Parathyroid adenoma (tissue), 2 donors: ENCODE measurements at regions not wholly inside any gene's neighbourhood (a gene's known extent, or its start where the extent isn't known, plus 50 kb on each side); places are given as distances from the start of the nearest gene placed in this dataset.
A peak's percentile ranks its signal among the peaks of the same experiment; 100 is the strongest.

ENCODE experiments used
- H2AFZ ChIP-seq: fragments of 300-600 bp; sonication (generic); one replicate; pipeline ENCODE4 v1.7.0; 2017; ENCODE audit warnings: antibody characterized with exemption, mild to moderate bottlenecking
- H3K27ac ChIP-seq: fragments of 300-600 bp; sonication (generic); one replicate; pipeline ENCODE4 v1.7.0; 2017
- H3K27me3 ChIP-seq: fragments of 300-600 bp; sonication (generic); one replicate; pipeline ENCODE4 v1.7.0; 2017; ENCODE audit warnings: low read length; ENCODE audit not compliant: control insufficient read depth, insufficient read depth
- H3K36me3 ChIP-seq: fragments of 300-600 bp; sonication (generic); one replicate; pipeline ENCODE4 v1.7.0; 2017; ENCODE audit warnings: low read length; ENCODE audit not compliant: control insufficient read depth, insufficient read depth
- H3K4me1 ChIP-seq: fragments of 300-600 bp; sonication (generic); one replicate; pipeline ENCODE4 v1.7.0; 2017; ENCODE audit warnings: control low read depth
- H3K4me2 ChIP-seq: fragments of 300-600 bp; sonication (generic); one replicate; pipeline ENCODE4 v1.7.0; 2017; ENCODE audit warnings: low read length
- H3K4me3 ChIP-seq: fragments of 300-600 bp; sonication (generic); one replicate; pipeline ENCODE4 v1.7.0; 2017; ENCODE audit warnings: low read depth, low read length
- H3K79me2 ChIP-seq: fragments of 300-600 bp; sonication (generic); one replicate; pipeline ENCODE4 v1.7.0; 2017; ENCODE audit warnings: control low read depth
- H3K9ac ChIP-seq: fragments of 300-600 bp; sonication (generic); one replicate; pipeline ENCODE4 v1.7.0; 2017; ENCODE audit warnings: mild to moderate bottlenecking
- H3K9me3 ChIP-seq: fragments of 300-600 bp; sonication (generic); one replicate; pipeline ENCODE4 v1.7.0; 2017; ENCODE audit warnings: low read length; ENCODE audit not compliant: control insufficient read depth
- CTCF ChIP-seq: fragments of 300-600 bp; sonication (generic); IDR thresholded peaks from one replicate; pipeline ENCODE4 v1.7.0; 2017; ENCODE audit warnings: antibody characterized with exemption, mild to moderate bottlenecking
- donor health status: primary hyperparathyroidism.

- Histone ChIP-seq H2AFZ (no peak overlapping the region), H3K4me3 (no peak overlapping the region), H3K79me2 (no peaks in the 10 kb centered on the region), H3K27ac (no peak overlapping the region), H3K27me3 (no peaks in the 10 kb centered on the region), H3K4me1 (no peaks in the 10 kb centered on the region), H3K36me3 (no peaks in the 10 kb centered on the region), H3K9ac (no peak overlapping the region), H3K9me3 (no peaks in the 10 kb centered on the region), H3K4me2 (no peak overlapping the region)
- TF ChIP-seq CTCF: no peak
Measured at GRCh38 chr5:5932824-5933223, 445.5 kb downstream of the MED10 start.

GRCh38 chr5:5930561-5930960 is 447.8 kb downstream of the MED10 start:
- no peak for TF ChIP-seq CTCF
- Histone ChIP-seq H3K9ac (no peak overlapping the region), H3K79me2 (no peaks in the 10 kb centered on the region), H2AFZ (no peak overlapping the region), H3K36me3 (no peaks in the 10 kb centered on the region), H3K4me2 (no peak overlapping the region), H3K27ac (no peak overlapping the region), H3K9me3 (no peaks in the 10 kb centered on the region), H3K4me3 (no peak overlapping the region), H3K27me3 (no peaks in the 10 kb centered on the region), H3K4me1 (no peaks in the 10 kb centered on the region)

GRCh38 chr5:5929291-5930020 is 448.9 kb downstream of the MED10 start:
- H3K9ac ChIP-seq: no peak overlapping the region
- H3K9me3 ChIP-seq: no peaks in the 10 kb centered on the region
- H2AFZ ChIP-seq: peak overlapping the region; percentile 31
- H3K4me3 ChIP-seq: no peak overlapping the region
- H3K4me1 ChIP-seq: no peaks in the 10 kb centered on the region
- H3K36me3 ChIP-seq: no peaks in the 10 kb centered on the region
- no peak overlapping the region for H3K4me2 ChIP-seq
- H3K27me3 ChIP-seq: no peaks in the 10 kb centered on the region
- no peak for TF ChIP-seq CTCF
- no peak overlapping the region for H3K27ac ChIP-seq
- H3K79me2 ChIP-seq: no peaks in the 10 kb centered on the region

- no peaks in the 10 kb centered on the region for H3K4me1 ChIP-seq
- TF ChIP-seq CTCF: no peak
Measured at GRCh38 chr5:5925191-5925590, 453.2 kb downstream of the MED10 start.

GRCh38 chr5:5919411-5919810 is 458.9 kb downstream of the MED10 start:
- H3K79me2 ChIP-seq: no peaks in the 10 kb centered on the region
- no peaks in the 10 kb centered on the region for H3K4me1 ChIP-seq
- H3K36me3 ChIP-seq: no peaks in the 10 kb centered on the region
- H3K9ac ChIP-seq: no peak overlapping the region
- no peak overlapping the region for H3K4me2 ChIP-seq
- no peaks in the 10 kb centered on the region for H3K27me3 ChIP-seq
- H3K27ac ChIP-seq: no peak overlapping the region
- TF ChIP-seq CTCF: no peak
- H3K4me3 ChIP-seq: no peak overlapping the region
- H2AFZ ChIP-seq: no peak overlapping the region
- H3K9me3 ChIP-seq: no peaks in the 10 kb centered on the region

More at GRCh38 chr5:5925191-5925590, 453.2 kb downstream of the MED10 start:
- no peak overlapping the region for H3K4me2 ChIP-seq
- H3K36me3 ChIP-seq: no peaks in the 10 kb centered on the region
- no peak overlapping the region for H3K4me3 ChIP-seq
- no peak overlapping the region for H3K9ac ChIP-seq
- no peaks in the 10 kb centered on the region for H3K27me3 ChIP-seq
- no peaks in the 10 kb centered on the region for H3K9me3 ChIP-seq
- no peak overlapping the region for H3K27ac ChIP-seq
- no peak overlapping the region for H2AFZ ChIP-seq
- H3K79me2 ChIP-seq: no peaks in the 10 kb centered on the region
